ENCODE measurements at regions not wholly inside any gene's neighbourhood (a gene's known extent, or its start where the extent isn't known, plus 50 kb on each side); places are given as distances from the start of the nearest gene placed in this dataset.
"Not testable (repeated sequence)": the region's sequence is repeated elsewhere in the genome, so short reads cannot be mapped to it uniquely, and the experiment has no call there.

DNA sequence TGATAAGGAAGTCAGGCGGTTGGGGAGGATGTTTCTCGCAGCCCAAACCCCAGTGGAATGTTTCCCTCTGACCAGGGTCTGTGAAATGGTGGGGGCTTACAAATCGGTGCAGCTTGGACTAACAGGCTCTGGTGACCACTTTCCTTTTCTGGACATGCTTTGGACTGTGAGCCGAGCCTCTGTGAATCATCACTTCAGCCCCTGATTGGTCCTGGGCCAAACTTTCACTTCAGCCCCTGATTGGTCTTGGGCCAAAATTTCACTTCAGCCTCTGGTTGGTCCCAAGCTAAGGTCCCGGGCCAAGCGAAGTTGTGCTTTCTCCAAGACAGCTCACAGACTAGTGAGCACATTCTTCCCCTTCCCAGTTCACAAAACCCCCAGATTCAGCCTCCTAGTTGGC, 223.7 kb upstream of the ANKRD20A1 start:
- H3K36me3 ChIP-seq (ENCODE audit: insufficient read depth, low read length); H3K4me1 ChIP-seq (ENCODE audit: insufficient read depth, low read length): not testable (repeated sequence)

DNA sequence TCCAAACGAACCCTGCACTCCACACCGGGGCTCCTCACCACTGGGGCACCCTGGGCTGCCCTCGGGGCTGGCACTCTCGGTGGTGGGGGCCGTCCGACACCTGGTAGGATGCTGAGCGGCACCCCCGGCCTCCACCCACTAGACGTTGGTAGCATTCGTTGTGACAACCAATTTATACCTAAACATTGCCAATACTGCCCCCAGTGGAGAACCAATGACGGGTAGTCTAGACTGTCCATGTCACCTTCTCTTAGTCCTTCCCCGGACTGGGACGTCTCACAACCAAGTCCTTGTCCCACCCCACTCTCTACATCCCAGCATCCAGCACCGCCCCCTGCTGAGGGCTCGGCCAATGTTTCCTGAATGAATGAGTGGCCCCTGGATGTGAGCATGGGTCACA, 246.8 kb upstream of the ANKRD20A1 start:
- not testable (repeated sequence) for H2AFZ ChIP-seq (ENCODE audit: low read depth, low read length); H3K4me3 ChIP-seq (ENCODE audit: low read length); H3K27me3 ChIP-seq (ENCODE audit: insufficient read depth, low read length); H3K36me3 ChIP-seq (ENCODE audit: insufficient read depth, low read length); H3K9me3 ChIP-seq (ENCODE audit: low read length); H3K4me1 ChIP-seq (ENCODE audit: insufficient read depth, low read length)

More for the DNA sequence above, 223.7 kb upstream of the ANKRD20A1 start:
- H3K27me3 ChIP-seq (ENCODE audit: insufficient read depth, low read length); H3K9me3 ChIP-seq (ENCODE audit: low read length); H3K4me3 ChIP-seq (ENCODE audit: low read length); H2AFZ ChIP-seq (ENCODE audit: low read depth, low read length): not testable (repeated sequence)

DNA sequence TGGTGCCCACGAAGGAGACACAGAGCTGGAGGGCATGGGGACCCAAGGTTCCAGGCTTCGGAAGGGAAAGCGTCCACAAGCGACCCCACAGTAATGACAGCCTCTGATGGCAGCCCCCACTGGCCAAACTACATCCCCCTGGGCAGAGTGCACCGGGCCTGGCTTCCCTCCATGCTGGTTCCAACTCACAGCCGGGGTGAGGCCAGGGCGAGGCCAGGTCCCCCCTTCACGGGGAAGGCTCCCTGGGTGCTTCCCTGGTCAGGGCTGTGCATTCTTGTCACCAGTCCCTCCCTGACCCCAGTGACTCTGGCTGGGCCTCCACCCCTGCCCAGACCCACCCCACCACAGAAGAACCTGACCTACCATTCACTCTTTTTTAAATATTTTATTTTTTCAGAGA, 248.9 kb upstream of the ANKRD20A1 start:
- not testable (repeated sequence) for H2AFZ ChIP-seq (ENCODE audit: low read depth, low read length); H3K9me3 ChIP-seq (ENCODE audit: low read length); H3K4me3 ChIP-seq (ENCODE audit: low read length); H3K4me1 ChIP-seq (ENCODE audit: insufficient read depth, low read length); H3K27me3 ChIP-seq (ENCODE audit: insufficient read depth, low read length); H3K36me3 ChIP-seq (ENCODE audit: insufficient read depth, low read length)

DNA sequence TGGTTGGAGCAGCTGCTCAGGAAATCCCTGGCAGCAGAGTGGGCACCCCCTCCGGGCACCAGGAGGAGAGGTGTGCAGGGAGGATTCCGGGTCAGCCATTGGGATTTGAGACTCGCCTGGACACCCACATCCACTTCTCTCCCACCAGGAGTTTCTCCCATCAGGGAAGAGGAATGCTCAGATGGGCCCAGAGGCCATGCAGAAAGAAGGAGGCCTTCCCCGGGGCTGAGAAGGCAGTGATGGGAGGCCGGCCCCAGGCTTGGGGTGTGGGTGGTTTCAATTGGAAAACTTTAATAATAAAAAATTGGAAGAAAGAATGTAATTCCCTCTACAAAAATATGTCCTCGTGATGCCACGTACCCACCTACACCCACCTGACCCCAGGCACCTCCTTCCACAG, 249.3 kb upstream of the ANKRD20A1 start:
- not testable (repeated sequence) for H3K4me1 ChIP-seq (ENCODE audit: insufficient read depth, low read length); H3K9me3 ChIP-seq (ENCODE audit: low read length); H3K36me3 ChIP-seq (ENCODE audit: insufficient read depth, low read length); H2AFZ ChIP-seq (ENCODE audit: low read depth, low read length); H3K4me3 ChIP-seq (ENCODE audit: low read length); H3K27me3 ChIP-seq (ENCODE audit: insufficient read depth, low read length)

DNA sequence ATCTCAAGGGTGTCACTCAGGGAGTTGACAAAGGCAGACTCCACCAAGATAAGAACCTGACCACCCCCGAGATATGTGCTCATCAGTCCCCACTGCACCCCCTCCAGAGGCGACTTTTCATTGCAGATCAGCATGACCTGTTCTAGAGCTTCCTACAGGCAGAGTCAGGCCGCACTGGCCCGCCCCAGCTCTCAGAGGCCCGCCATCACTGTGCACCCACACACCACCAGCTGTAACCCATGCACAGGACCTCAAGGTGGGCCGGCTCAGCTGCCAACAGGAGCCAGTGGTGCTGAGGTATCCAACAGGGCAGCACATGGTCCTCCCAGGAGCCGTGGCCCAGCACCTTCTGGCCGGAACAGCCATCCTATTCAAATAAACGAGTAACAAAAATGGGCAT, 253.6 kb upstream of the ANKRD20A1 start:
- H3K4me3 ChIP-seq (ENCODE audit: low read length); H2AFZ ChIP-seq (ENCODE audit: low read depth, low read length); H3K36me3 ChIP-seq (ENCODE audit: insufficient read depth, low read length); H3K4me1 ChIP-seq (ENCODE audit: insufficient read depth, low read length); H3K27me3 ChIP-seq (ENCODE audit: insufficient read depth, low read length); H3K9me3 ChIP-seq (ENCODE audit: low read length): not testable (repeated sequence)

DNA sequence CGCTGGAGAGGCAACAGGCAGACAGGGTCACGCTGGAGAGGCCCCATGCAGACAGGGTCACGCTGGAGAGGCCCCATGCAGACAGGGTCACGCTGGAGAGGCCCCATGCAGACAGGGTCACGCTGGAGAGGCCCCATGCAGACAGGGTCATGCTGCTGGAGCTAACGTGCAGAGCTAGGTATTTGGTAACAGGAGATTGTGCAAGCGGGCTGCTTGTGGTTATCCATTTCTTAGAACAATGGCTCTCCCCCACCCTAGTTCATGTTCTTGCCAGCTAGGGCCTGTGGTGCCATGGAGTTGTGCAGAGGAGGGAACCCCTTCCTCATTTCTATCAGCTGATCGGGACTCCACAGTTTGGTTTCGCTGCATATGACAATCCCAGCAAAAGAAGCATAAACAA, 255.1 kb upstream of the ANKRD20A1 start:
- not testable (repeated sequence) for H3K4me3 ChIP-seq (ENCODE audit: low read length); H3K36me3 ChIP-seq (ENCODE audit: insufficient read depth, low read length); H3K4me1 ChIP-seq (ENCODE audit: insufficient read depth, low read length); H3K9me3 ChIP-seq (ENCODE audit: low read length); H2AFZ ChIP-seq (ENCODE audit: low read depth, low read length); H3K27me3 ChIP-seq (ENCODE audit: insufficient read depth, low read length)

DNA sequence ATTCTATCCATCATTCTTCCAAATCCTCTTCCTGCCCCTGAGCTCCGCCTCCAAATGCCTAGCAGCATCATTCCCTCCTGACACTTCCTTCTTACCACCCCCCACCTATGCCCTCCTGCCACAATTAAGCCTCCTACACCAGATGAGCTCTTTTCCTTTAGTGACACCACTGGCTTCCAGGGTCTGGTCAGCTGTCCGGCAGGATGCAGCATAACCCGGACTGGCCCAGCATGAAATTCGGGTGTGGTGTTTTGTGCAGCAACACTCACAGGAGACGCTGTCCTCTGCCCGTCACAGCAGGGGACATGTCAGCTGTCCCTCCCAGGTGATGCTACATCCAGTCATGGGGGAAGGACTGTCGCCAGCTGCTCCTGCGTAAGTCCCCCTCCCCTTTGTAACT, 266.3 kb upstream of the ANKRD20A1 start:
- not testable (repeated sequence) for H3K4me3 ChIP-seq (ENCODE audit: low read length); H3K36me3 ChIP-seq (ENCODE audit: insufficient read depth, low read length); H3K27me3 ChIP-seq (ENCODE audit: insufficient read depth, low read length); H2AFZ ChIP-seq (ENCODE audit: low read depth, low read length); H3K9me3 ChIP-seq (ENCODE audit: low read length); H3K4me1 ChIP-seq (ENCODE audit: insufficient read depth, low read length)

DNA sequence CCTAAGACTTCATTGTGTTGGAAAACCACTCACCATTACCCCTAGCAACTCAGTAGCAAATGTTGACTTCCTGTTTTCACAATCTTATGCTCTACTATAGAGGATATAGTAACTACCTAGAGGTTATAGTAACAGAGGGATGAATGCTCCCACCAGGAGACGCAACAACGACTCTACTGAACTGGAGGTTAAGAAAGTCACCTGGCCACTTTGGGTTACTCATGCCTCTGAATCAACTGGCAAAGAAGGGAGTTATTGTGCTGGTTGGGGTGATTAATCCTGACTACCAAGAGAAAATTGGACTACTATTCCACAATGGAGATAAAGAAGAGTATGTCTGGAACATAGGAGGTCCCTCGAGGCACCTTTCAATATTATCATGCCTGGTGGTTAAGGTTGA, 302.9 kb upstream of the ANKRD20A1 start:
- H3K36me3 ChIP-seq (ENCODE audit: insufficient read depth, low read length): not testable (repeated sequence)

DNA sequence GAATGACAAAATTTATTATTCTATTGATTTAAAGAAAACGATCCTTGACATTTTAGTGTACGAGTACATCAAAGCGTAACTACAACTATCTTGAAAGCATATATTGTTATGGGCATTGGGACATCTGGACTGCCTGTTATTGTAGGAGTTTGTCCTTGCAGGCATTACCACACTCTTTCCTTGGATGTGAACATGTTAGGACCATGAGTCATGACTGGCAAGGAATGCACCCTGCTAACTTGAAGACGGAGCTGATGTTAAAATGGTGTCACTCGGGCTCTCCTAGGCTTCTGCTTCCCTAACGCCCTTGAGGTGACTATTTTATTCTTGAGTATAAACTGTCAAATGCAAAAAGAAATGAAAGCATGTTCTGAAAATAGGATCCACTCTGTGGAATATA, 308.7 kb upstream of the ANKRD20A1 start:
- H3K36me3 ChIP-seq (ENCODE audit: insufficient read depth, low read length); H3K27me3 ChIP-seq (ENCODE audit: insufficient read depth, low read length); H3K4me1 ChIP-seq (ENCODE audit: insufficient read depth, low read length); H2AFZ ChIP-seq (ENCODE audit: low read depth, low read length); H3K4me3 ChIP-seq (ENCODE audit: low read length); H3K9me3 ChIP-seq (ENCODE audit: low read length): not testable (repeated sequence)

More for the DNA sequence above, 302.9 kb upstream of the ANKRD20A1 start:
- not testable (repeated sequence) for H3K9me3 ChIP-seq (ENCODE audit: low read length); H2AFZ ChIP-seq (ENCODE audit: low read depth, low read length); H3K27me3 ChIP-seq (ENCODE audit: insufficient read depth, low read length); H3K4me1 ChIP-seq (ENCODE audit: insufficient read depth, low read length); H3K4me3 ChIP-seq (ENCODE audit: low read length)

DNA sequence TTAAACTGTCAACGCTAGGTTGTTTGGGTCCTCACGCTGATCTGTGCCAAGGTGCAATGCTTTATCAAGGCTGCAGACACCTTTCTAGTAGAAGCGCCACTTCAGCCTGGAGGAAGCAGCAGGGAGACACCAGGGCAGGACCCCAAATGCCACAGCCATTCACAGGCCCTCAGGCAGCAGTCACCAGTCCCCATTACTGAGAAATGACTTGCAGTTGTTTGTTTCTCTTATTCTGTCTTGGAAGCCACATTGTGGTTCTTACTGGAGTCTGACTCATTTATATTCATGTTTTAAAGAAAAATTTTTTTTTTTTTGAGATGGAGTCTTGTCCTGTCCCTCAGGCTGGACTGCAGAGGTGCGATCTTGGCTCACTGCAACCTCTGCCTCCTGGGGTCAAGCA, 328.9 kb upstream of the ANKRD20A1 start:
- H3K9me3 ChIP-seq (ENCODE audit: low read length); H2AFZ ChIP-seq (ENCODE audit: low read depth, low read length); H3K36me3 ChIP-seq (ENCODE audit: insufficient read depth, low read length); H3K27me3 ChIP-seq (ENCODE audit: insufficient read depth, low read length); H3K4me3 ChIP-seq (ENCODE audit: low read length); H3K4me1 ChIP-seq (ENCODE audit: insufficient read depth, low read length): not testable (repeated sequence)

DNA sequence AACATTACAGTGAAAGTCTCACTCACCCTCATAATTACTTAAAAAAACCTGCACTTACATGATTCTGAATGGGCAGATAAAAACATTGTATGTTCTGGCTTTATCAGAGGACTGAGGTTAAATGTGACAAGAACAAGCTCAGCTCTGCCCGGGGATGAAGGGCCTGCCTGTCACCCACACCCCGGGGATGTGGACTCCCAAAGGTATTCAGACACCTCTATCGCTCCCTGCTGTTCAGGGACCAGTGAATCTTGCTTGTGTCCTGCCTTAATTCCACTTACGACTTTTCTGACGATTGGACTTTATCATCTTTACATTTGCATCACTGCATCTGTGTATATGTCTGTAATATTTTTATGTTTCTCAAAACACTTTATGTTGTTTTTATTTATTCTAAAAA, 341.8 kb upstream of the ANKRD20A1 start:
- H3K4me3 ChIP-seq (ENCODE audit: low read length); H2AFZ ChIP-seq (ENCODE audit: low read depth, low read length); H3K36me3 ChIP-seq (ENCODE audit: insufficient read depth, low read length); H3K27me3 ChIP-seq (ENCODE audit: insufficient read depth, low read length); H3K9me3 ChIP-seq (ENCODE audit: low read length); H3K4me1 ChIP-seq (ENCODE audit: insufficient read depth, low read length): not testable (repeated sequence)

DNA sequence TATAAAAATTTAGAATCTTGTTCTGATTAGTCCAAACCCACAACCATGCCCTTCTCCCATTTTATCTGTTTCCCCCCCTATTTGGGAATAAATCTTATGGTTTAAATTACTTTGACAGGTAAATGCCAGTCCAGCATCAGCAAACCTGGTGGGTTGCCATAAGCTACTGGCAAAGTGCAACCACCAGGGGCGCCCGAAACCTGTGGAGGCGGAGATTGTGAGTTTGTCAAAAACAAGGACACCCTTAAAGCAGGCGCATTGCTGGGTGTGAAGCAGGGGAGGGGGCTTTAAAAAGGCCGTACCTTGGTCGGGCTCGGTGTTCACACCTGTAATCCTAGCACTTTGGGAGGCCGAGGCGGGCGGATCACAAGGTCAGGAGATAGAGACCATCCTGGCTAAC, 344.1 kb upstream of the ANKRD20A1 start:
- H2AFZ ChIP-seq (ENCODE audit: low read depth, low read length); H3K27me3 ChIP-seq (ENCODE audit: insufficient read depth, low read length); H3K4me3 ChIP-seq (ENCODE audit: low read length); H3K4me1 ChIP-seq (ENCODE audit: insufficient read depth, low read length); H3K9me3 ChIP-seq (ENCODE audit: low read length); H3K36me3 ChIP-seq (ENCODE audit: insufficient read depth, low read length): not testable (repeated sequence)

DNA sequence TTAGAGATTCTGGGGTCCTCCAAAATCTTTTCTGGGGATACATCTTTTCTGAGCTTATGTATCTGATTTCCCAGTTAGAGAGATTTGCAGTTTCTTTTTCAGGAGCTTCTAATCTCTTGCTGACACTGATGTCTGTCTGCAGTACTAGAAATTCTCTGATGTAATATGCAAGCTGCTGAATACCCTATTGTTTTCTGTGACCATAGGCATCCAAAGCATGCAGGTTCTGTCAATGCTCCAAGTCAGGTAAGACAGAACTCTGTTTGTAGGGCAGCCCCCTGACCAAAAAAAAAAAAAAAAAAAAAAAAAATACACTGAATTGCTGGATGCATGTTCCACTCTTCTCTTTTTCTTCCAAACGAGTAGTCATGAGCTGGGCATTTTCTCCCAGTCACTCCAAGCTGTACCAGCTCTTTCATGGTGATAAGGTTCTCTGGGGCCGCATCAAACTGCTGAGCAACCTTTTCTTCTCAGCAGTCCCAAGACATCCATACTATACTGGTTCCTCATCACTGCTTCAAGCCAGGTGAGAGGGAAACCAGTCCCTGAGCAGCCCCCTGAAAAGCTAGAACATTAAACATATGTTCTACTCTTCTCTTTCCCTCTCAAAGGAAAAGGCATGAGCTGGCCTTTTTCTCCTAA, 354.9 kb upstream of the ANKRD20A1 start:
- not testable (repeated sequence) for H2AFZ ChIP-seq (ENCODE audit: low read depth, low read length); H3K9me3 ChIP-seq (ENCODE audit: low read length); H3K4me3 ChIP-seq (ENCODE audit: low read length); H3K4me1 ChIP-seq (ENCODE audit: insufficient read depth, low read length); H3K27me3 ChIP-seq (ENCODE audit: insufficient read depth, low read length); H3K36me3 ChIP-seq (ENCODE audit: insufficient read depth, low read length)

DNA sequence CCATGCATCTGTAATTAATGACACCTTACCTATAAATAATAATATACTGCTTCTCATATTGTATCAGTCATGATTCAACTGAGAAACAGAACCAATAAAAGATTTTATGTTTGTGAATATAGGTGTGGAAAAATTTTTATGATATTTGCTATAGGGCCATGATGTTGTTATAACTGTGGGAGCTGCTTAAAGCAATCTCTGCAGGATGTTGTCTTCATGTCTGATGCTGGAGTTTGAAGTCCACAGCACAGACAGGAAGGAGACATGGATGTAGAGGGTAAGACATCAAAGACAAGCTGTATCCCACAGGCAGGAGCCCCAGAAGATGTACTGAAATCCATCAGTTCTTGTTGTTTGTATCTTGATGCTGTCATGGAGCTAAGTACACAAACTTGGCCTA, 366.7 kb upstream of the ANKRD20A1 start:
- not testable (repeated sequence) for H3K4me1 ChIP-seq (ENCODE audit: insufficient read depth, low read length); H3K27me3 ChIP-seq (ENCODE audit: insufficient read depth, low read length); H3K4me3 ChIP-seq (ENCODE audit: low read length); H3K36me3 ChIP-seq (ENCODE audit: insufficient read depth, low read length); H3K9me3 ChIP-seq (ENCODE audit: low read length); H2AFZ ChIP-seq (ENCODE audit: low read depth, low read length)
